HG02642 (cell line): ENCODE measurements at regions not wholly inside any gene's neighbourhood (a gene's known extent, or its start where the extent isn't known, plus 50 kb on each side); places are given as distances from the start of the nearest gene placed in this dataset.

Experiments
- ATAC-seq: cut with Tn5 transposase; IDR thresholded peaks from one replicate; pipeline ENCODE4 v1.9.1; 2021; ENCODE audit warnings: mild to moderate bottlenecking; ENCODE audit not compliant: unreplicated experiment, poor library complexity

DNA sequence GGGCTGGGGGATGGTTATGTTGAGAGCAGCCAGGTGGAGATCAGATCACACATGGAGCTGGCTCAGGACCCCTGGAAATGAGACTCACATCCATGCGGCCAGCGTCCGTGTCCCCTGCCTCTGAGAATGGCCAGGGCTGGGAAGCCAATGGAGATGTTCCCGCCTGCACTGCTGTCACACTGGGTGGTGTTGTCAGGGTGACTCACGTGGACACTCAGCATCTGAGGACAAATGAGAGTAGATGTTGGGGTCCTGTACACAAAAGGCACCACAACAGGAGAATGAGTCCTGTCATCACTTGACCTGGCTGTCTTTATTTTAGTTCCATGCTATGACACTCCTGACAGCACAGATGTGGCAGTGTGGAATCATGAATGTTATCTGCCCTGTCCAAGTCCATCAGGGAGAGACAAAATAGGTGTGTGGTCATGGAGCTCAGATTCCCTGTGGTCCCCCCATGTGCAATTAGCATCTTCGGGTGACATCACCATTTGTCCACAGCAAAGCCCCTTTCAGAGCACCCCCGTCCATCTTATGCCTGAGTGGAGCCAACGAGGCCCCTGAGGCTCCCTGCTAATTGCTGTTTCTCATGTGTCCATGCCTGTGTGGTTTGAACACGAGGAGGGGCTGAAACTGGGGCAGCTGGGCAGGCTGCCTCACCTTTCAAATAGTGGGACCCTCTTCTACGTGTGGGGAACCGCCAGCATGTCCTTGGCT, 393.5 kb downstream of the AACS start:
- ATAC-seq = no peak

DNA sequence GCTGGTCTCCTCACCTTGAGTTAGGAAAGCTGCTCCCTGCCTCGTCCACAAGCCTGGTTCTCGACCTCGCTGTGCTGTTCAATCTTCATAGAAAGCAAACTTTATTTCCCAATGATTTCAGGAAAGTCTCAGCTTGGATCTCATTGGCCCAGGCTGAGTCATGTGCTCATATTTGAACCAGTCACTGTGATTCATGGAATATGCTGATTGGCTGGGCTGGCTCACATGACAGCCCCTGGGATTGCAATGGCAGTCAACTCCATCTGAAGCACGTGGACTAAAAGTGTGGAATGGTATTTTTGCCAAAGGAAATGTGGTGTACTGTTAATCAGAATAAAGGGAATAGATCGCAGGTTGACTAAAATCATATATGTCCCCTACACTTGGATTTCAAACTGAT, 396.6 kb downstream of the AACS start:
- ATAC-seq = no peak

DNA sequence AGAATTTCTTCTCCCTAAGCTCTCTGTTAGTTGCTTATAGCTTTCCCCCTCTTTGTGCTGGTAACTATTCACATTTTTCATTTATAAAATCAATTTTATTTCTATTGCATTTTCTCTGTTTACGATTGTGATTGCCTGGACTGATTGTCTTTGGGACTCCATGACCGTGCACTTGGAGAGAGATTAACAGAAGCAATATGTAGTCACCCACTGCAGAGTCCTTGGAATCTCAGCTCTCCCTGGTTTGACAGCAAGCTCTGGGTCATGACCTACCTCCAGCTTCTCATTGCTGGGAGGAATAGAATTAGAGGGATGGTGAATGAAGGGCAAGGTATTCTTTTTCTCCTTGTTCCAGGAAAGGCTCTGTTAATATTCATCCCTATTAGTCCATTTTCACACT, 398.2 kb downstream of the AACS start:
- no peak for ATAC-seq

DNA sequence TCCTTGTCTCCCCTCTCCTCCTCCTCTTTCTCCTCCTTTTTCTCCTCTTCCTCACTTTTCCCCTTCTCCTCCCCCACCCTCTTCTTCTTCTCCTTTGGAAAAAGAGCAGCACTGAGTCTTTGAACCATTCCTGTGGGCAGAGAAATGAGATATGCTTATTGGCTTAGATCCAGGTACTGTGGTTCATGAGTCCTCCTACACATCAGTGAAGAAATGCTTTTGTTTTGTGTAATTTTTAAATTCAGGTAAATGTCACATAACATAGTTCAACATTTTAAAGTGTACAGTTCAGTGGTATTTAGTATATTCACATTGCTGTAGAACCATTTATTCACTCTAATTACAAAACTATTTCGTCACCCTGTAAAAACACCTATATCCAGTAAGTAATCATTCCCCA, 402.1 kb downstream of the AACS start:
- ATAC-seq = no peak

DNA sequence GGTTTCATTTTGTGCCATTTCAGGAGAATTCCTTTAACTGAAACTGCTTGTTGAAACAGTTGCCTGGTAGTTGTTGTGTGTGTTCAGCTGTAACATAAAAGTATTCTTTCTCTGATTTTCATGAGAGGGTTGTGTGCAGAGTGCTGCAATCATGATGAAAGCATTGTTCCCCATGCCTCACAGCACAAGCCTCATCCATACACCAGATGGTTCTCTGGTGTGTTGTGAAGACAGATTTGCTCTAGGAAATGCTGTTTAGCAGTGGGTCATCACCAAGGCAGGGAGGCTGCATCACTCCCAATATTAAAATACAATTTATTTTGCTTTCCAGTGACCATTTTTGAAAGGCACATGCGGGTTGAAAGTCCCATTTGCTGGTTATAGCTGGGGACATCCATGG, 404.4 kb downstream of the AACS start:
- no peak for ATAC-seq

DNA sequence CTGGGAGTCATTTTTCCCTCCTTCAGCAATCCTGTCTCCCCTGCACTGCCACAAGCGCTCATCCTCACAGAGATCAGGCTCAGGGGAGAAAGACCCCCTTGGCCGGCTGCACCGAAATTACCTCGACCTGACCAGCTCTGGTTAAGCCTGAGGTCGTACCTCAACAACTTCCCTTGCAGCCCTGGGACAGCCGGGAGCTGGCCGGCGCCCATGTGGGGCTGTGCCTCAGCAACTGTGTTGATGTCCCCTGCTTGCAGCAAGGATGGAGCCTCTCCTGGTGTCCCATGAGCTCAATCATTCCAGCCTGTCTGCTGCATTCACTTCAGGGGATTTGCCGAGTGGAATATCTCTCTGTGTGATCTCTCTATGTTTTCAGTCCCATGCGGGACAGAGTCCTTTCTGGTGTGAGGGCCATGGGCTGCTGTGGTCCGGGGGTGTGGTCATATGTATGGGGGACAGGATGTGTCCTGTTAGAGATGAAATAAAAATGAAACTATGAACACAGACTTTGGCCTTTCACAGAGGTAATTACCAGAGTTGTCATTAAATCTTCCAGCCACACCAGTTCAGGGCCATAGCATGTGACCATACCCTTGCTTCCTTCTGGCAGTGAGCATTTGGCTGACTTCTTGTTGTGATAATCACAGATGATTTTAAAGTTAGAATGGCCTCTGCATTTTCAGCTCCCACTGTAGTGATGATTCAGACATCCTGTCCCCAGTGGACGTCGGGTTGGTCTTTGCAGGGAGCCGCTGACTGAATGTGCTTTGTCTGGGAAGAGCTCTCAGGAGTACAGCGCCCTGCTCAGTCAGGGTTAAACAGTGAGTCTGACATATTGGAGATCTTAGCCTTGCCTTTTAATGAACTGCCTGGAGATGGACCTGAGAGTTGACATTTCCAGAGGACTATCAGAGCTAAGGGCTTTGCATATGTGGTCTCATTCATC, 405.9 kb downstream of the AACS start:
- ATAC-seq = no peak

DNA sequence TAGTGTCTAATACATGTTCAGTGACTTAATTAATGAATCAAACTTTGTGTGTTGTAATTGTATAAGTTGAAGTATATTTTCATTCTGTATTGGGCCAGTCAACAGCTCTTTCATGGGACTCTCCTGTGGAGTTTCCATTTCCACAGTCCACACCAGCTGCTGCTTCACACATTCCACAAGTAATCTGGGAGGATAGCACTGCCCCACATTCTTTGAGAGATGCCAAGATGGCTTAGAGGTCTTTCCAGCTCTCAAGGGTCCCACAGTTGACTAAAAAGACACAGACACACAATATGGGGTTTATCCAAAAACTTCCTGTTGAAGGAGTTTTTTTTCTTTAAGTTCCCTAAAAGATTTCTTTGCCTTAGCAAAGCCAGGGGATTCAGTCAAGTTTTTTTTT, 408.3 kb downstream of the AACS start:
- no peak for ATAC-seq

DNA sequence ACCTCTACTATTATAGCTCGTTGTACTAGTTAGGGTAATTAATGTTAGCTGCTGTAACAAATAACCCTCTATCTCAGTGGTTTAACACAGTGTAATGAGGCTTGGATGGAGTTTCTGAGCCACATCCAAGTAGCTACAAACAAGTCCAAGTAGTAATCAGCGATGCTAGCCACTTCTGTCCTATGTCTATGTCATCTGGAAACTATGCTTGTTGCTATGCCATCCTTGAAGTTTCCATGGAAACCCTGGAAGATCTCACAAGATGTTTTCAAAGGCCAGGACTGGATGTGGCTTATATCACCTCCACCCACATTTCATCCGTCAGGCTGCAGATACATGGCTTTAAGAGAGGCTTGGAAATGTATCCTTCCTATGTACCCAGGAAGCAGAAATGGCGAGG, 422.1 kb downstream of the AACS start:
- ATAC-seq = no peak

DNA sequence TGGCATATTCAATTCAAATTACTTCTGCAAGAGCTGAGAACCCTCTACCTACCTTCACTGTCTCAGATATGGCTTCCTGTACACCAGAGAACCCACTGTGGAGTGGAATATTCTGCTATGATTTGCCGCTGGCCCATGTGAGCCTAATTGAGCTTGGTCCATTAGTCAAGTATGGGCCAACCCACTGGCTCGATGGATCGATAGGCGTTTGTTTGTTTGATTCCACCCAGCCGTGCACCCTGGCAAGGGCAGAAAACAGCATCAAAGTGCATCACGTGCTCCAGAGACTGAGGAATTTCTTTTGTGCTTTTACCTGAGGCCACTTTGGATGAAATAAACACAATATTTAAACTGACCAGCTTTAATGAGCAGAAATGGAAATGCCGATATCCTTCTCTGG, 426.3 kb downstream of the AACS start:
- ATAC-seq = no peak

DNA sequence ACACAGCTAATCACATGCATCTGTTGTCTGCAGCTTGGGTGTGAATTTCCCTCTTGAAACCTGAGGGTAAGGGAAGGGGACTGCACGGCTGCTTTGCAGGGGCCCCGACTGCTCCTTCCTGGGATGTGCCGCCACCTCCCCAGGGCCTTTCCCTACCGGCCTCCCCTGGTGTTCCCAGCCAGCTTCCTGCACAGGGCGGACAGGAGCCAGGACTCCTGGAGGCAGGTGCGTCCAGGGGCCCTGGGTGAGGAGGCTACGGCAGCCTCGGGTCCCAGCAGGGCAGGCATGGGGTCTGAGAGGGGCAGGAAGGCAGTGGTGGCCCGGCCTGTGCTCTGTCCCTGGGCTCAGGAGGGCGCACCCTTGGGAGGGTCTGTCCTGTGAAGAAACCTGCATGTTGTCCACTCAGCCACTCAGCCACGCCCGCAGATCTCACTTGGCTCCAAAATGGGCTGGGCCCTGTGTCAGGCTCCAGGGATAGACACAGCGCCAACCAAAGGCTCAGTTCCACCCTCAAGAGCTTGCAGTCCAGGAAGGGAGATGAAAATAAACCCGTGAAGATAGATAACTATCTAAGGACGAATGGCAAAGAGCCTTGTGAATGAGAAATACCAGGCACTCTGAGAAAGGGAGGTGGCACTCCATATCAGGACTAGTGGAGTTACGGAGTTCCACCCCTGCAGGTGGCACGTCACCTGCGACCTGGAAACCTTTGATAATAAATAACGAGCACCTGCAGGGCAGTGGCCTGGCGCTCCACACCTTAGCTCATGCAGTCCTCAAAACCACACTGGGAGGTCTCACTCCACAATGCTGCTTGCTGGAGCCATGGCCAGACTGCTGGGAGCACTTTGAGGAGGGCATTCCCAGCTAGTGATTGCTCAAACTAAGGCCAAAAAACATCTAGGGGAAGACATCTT, 427.4 kb downstream of the AACS start:
- ATAC-seq = no peak

DNA sequence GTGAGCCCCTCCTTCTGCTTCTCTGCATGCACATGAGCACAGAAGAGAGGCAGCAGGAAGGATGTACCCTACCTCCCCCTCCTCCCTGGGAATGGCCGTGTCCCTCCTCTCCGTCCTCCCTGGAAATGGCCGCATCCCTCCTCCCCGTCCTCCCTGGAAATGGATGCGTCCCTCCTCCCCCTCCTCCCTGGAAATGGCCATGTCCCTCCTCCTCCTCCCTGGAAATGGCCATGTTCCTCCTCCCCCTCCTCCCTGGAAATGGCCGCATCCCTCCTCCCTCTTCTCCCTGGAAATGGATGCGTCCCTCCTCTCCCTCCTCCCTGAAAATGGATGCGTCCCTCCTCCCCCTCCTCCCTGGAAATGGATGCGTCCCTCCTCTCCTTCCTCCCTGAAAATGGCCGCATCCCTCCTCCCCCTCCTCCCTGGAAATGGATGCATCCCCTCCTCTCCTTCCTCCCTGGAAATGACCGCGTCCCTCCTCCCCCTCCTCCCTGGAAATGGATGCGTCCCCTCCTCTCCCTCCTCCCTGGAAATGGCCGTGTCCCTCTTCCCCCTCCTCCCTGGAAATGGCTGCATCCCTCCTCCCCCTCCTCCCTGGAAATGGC, 428.6 kb downstream of the AACS start:
- no peak for ATAC-seq

DNA sequence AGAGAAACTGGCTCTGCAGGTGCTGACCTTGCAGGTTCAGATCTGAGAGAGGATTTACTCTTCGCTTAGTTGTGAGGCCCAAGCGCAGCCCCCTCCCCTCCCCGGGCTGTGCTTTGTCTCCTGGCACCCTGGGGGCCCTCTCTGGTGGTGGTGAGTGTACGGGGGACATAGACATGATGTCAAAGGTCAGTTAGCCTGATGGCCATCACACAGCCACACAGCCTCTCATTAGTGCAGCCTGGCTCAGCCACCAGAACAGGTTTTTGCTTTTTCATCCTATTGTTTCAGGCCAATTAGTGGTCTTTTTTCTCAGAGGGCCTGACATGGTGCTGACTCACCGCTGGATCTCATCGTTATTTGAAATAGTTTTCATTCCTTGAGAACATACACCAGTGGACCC, 437.9 kb downstream of the AACS start:
- ATAC-seq = no peak

DNA sequence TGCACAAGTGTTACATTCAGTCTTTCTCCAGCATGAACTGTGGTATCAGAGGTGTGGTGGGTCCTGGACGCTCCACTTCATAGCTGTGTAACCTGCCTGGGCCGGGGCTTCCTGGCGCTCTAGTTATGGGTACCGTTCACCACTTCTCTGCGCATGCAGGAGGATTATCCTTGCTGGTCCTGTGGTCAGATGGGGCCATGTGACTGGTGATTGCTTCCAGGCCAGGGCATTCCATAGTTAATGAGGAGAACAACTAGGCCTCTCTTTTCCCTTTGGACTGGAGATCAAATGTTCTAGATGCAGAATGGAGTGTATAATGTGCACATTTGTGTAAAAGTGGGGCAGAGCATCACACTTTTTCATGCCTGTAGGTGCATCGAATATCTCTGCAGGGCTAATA, 444.0 kb downstream of the AACS start:
- ATAC-seq = no peak

DNA sequence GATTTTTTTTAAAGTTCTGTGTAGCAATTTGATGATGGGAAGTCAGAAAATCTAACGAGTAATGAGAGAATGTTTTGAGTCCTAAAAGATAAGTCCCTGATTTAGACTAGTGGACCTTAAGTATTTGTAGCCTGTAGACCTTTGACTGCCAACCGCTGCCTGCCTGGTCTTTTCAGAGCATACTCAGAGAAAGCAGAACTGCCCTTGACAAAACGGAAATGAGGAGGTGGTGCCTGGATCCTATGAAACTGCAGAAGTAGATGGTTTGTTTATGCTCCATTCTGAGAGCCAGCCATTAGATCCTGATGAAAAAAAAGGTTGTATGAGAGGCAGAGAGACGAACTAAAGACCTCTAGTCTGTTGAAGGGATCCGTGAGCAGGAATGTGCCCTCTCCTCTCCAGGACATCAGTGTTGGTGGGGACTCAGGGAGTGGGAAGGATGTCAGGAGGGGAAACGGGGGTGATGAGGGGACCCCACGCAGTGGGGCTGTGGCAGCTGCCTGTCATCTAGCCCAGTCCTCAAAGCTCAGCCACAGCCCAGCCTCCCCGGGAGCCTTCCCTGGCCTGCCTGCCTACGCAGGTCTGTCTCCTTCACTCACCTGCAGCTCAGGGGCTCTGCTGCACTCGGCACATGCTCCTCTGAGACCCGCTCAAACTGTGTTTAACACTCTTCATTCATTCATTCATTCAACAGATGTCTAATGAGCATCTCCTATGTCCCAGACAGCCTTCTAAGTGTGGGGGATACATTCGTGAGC, 447.5 kb downstream of the AACS start:
- no peak for ATAC-seq

DNA sequence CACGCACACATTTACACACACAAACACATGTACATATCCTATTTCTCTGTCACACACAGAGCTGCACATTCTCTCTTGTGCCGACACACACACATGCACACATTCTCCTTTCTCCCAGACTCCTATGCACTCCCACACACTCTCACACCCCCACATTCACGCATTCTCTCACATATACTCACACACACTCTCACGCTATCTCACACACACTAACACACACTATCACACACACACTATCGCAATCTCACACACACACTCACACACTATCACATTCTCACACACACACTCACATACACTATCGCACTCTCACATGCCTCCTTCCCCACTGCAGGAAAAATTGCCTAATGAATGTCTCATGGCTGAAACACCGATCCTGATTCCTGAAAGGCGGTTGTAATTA, 450.7 kb downstream of the AACS start:
- ATAC-seq = no peak

DNA sequence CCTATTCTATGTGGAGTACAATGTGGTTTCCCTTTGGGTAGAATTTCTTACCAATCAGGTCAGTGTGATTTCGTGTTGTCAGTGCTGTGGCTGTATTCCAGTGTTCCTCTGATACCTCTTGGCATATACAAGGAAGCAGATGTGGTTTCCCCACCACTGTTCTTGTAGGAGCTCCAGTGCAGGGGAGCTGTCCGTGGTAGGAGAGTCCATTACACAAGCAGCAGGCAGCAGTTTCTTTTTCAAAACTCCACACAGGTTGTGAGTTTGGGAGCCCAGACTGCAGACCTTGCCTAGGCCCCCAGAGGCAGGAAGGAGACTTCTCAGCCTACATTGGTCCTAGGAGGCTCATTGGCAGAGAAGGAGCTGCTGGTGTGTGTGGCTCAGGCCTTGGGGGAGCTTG, 452.8 kb downstream of the AACS start:
- no peak for ATAC-seq

DNA sequence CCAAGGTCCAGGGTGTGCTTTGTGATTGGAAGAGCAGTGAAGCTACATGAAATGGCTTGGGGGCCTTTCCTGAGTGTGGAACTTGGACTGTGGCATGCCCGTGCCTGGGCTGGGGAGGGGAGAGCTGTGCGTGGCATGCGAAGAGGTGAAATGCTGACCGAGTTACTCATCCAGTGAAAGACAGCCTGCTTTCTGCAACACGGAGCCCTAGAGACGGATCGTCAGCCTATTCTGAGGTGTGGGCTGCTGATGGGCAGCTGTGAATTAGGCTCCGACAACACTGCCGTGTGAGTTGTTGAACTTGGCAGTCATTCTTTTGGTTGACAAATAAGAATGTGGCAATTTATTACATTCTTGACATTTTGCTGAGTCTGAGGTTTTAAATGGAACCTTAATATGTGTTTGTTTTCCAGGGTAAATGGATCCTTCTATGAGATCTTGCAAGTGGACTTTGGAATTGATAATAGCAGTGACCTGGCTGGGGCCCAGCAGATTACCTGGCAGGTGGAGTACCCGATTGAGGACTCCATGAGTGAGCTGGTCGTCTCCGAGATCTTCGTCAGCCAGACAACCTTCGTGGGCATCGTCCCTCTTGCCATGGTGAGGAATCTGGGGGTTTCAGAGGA, 453.9 kb downstream of the AACS start:
- no peak for ATAC-seq

DNA sequence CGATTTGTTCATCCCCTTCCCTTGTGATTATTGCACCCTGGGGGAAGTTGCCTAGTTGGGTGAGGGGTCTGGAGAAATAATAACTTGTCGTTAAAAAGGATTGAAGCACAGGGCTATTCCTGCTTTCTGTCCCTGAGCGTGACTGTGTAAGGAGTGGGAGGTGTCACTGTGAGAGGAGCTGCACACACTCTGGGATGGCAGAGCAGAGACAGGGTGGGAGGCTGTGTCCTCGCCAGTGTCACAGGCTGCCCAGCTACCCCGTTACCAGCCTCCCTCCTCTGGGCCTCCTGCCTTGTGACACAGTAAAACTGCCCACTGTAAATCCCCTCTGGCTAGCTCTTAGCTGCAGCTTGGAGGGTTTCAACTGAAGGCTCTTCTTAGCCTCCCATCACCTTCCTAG, 460.6 kb downstream of the AACS start:
- no peak for ATAC-seq

DNA sequence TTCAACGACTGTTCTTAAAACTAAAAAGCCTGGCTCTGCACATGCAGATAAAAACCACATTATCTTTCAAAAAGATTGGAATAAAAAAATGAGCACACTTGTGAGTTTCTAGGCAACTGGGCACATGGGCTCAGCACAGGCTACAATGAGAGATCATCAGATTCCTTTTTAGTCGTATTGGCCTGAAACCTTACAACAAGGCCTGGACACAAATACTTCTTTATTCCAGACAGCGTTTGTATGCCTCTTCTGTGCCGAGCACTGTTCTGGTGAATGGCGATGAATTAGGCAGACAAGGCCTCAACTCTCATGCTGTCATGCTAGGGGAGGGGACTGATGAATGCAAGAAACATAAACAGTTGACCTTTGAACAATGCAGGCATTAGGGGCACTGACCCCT, 463.0 kb downstream of the AACS start:
- ATAC-seq = no peak
